RCC 7860 (cell line): ENCODE measurements at regions not wholly inside any gene's neighbourhood (a gene's known extent, or its start where the extent isn't known, plus 50 kb on each side); places are given as distances from the start of the nearest gene placed in this dataset.

Source experiments
- DNase-seq: peaks from one replicate; pipeline ENCODE4 v3.0.0-alpha.2; 2015; ENCODE audit warnings: low spot score
- FAIRE-seq: peaks from 2 replicates; lab custom pipeline; 2012; peaks lifted over from hg19 to GRCh38; lab: Jason Lieb, UNC

GRCh38 chr6:21844120-21844917 lies 250.8 kb downstream of the SOX4 start:
- FAIRE-seq (no peak), DNase-seq (no peak)

GRCh38 chr6:21845018-21845417 lies 251.5 kb downstream of the SOX4 start:
- DNase-seq (no peak), FAIRE-seq (no peak)

GRCh38 chr6:21845439-21846140 lies 252.0 kb downstream of the SOX4 start:
- FAIRE-seq = no peak
- no peak for DNase-seq

GRCh38 chr6:21846541-21847451 lies 253.2 kb downstream of the SOX4 start:
- DNase-seq = no peak
- FAIRE-seq = no peak

- FAIRE-seq (no peak), DNase-seq (no peak)
These were observed 254.3 kb downstream of the SOX4 start for GRCh38 chr6:21847711-21848480.

- DNase-seq = no peak
These were observed 257.1 kb downstream of the SOX4 start for GRCh38 chr6:21850691-21851090.

GRCh38 chr6:21855811-21856455 lies 262.4 kb downstream of the SOX4 start:
- no peak for FAIRE-seq
- DNase-seq = no peak

More at GRCh38 chr6:21850691-21851090, 257.1 kb downstream of the SOX4 start:
- no peak for FAIRE-seq

- FAIRE-seq = peak; percentile 66
- DNase-seq = peak; percentile 69
These were observed 262.9 kb downstream of the SOX4 start for GRCh38 chr6:21856456-21856825.

GRCh38 chr6:21856844-21857243 lies 263.3 kb downstream of the SOX4 start:
- DNase-seq = no peak

GRCh38 chr6:21858076-21858475 lies 264.5 kb downstream of the SOX4 start:
- DNase-seq (no peak), FAIRE-seq (no peak)

More at GRCh38 chr6:21856844-21857243, 263.3 kb downstream of the SOX4 start:
- FAIRE-seq = no peak

- FAIRE-seq = no peak
- no peak for DNase-seq
These were observed 265.7 kb downstream of the SOX4 start for GRCh38 chr6:21859193-21859735.

- no peak for DNase-seq
- no peak for FAIRE-seq
These were observed 268.4 kb downstream of the SOX4 start for GRCh38 chr6:21861942-21862341.

- FAIRE-seq (no peak), DNase-seq (no peak)
These were observed 270.7 kb downstream of the SOX4 start for GRCh38 chr6:21864206-21864605.

GRCh38 chr6:21868226-21868625 lies 274.7 kb downstream of the SOX4 start:
- FAIRE-seq = no peak

GRCh38 chr6:21869085-21869771 lies 275.7 kb downstream of the SOX4 start:
- DNase-seq (no peak), FAIRE-seq (no peak)

More at GRCh38 chr6:21868226-21868625, 274.7 kb downstream of the SOX4 start:
- DNase-seq = no peak

- DNase-seq = no peak
- FAIRE-seq = no peak
These were observed 276.7 kb downstream of the SOX4 start for GRCh38 chr6:21870076-21870730.

GRCh38 chr6:21871831-21872230 lies 278.3 kb downstream of the SOX4 start:
- FAIRE-seq (no peak), DNase-seq (no peak)

GRCh38 chr6:21872749-21873148 lies 279.2 kb downstream of the SOX4 start:
- FAIRE-seq = no peak
- no peak for DNase-seq

GRCh38 chr6:21873562-21873961 lies 280.0 kb downstream of the SOX4 start:
- DNase-seq (no peak), FAIRE-seq (no peak)
